ENCODE measurements at regions not wholly inside any gene's neighbourhood (a gene's known extent, or its start where the extent isn't known, plus 50 kb on each side); places are given as distances from the start of the nearest gene placed in this dataset.

DNA sequence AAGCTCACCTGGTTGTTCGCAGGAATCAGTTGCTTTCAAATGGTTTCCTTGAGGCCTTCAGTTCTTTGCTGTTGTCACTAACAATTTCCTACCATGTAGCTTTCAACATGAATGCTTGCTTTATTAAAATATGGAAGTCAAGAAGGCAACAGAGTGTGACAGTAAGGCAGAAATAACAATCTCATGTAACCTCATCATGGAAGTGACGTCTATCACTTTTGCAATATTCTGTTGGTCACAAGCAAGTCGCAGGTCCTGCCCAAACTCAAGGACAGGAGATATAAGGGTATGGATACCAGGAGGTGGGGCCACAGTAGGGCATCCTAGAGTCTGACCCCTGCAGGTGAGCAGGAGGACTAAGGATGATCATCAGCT, 296.8 kb upstream of the ZP4 start:
- Histone ChIP-seq H3K27me3 (ENCODE audit: insufficient read depth, low read depth) (no peaks in the 10 kb centered on the region), H4K20me1 (ENCODE audit: insufficient read depth) (no peaks in the 10 kb centered on the region), H3F3A (ENCODE audit: insufficient read depth, low read depth) (no peaks in the 10 kb centered on the region), H3K9me3 (ENCODE audit: insufficient read depth, low read depth) (no peaks in the 10 kb centered on the region), H3K4me3 (no peak overlapping the region), H3K79me2 (ENCODE audit: low read depth) (no peaks in the 10 kb centered on the region), H3K36me3 (ENCODE audit: low read depth) (no peaks in the 10 kb centered on the region), H3K27ac (no peak overlapping the region), H3K9me2 (ENCODE audit: insufficient read depth) (no peaks in the 10 kb centered on the region), H3K4me1 (replicated peaks; ENCODE audit: insufficient read depth) (no peaks in the 10 kb centered on the region), H2AFZ (no peak overlapping the region), H3K4me2 (no peak overlapping the region)
- no peak for DNase-seq
- ChIA-PET POLR2A (ENCODE audit: unreplicated experiment) (no interaction called here), CTCF (no interaction called here)
- intact Hi-C loops (cut with micrococcal nuclease; ENCODE audit: unreplicated experiment): no loop called here
- TF ChIP-seq EZH2 (IDR thresholded peaks at IDR 0.05; ENCODE audit: low read depth): no peak
- TF ChIP-seq, protein P1, sequence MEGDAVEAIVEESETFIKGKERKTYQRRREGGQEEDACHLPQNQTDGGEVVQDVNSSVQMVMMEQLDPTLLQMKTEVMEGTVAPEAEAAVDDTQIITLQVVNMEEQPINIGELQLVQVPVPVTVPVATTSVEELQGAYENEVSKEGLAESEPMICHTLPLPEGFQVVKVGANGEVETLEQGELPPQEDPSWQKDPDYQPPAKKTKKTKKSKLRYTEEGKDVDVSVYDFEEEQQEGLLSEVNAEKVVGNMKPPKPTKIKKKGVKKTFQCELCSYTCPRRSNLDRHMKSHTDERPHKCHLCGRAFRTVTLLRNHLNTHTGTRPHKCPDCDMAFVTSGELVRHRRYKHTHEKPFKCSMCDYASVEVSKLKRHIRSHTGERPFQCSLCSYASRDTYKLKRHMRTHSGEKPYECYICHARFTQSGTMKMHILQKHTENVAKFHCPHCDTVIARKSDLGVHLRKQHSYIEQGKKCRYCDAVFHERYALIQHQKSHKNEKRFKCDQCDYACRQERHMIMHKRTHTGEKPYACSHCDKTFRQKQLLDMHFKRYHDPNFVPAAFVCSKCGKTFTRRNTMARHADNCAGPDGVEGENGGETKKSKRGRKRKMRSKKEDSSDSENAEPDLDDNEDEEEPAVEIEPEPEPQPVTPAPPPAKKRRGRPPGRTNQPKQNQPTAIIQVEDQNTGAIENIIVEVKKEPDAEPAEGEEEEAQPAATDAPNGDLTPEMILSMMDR (conservative IDR thresholded peaks at IDR 0.05): no peak
- BruUV-seq (replicated peaks): no TSS peak

DNA sequence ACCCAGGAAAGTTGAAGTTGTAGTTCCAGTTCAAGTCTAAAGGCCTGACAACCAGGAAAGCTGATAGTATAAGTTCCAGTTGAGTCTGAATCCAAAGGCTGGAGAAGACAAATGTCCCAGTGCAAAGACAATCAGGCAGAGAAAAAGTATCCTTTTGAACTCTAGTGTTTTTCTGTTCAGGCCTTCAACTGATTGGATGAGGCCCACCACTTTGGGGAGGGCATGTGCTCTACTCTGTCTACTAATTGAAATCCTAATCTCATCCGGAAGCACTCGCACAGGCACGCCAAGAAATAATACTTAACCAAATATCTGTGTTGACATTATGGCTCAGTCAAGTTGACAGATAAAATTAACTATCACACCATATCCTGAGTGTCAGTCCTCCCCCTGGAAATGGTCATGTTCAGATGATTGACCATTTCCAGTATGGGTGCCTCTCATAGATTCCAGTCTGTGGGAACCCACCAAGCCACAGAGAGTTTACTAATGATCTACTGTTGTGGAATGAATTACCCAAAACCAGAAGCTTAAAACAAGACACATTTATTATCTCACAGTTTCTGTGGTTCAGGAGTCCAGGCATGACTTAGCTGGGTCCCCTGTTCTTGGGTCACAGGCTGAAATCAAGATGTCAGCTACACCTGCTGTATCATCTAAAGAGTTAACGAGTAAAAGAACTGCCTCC, 296.3 kb upstream of the ZP4 start:
- CTCF ChIA-PET: no interaction called here
- TF ChIP-seq, protein P1 (conservative IDR thresholded peaks at IDR 0.05): no peak
- TF ChIP-seq EZH2 (IDR thresholded peaks at IDR 0.05; ENCODE audit: low read depth): no peak
- H3K9me2 ChIP-seq (ENCODE audit: insufficient read depth): no peaks in the 10 kb centered on the region

DNA sequence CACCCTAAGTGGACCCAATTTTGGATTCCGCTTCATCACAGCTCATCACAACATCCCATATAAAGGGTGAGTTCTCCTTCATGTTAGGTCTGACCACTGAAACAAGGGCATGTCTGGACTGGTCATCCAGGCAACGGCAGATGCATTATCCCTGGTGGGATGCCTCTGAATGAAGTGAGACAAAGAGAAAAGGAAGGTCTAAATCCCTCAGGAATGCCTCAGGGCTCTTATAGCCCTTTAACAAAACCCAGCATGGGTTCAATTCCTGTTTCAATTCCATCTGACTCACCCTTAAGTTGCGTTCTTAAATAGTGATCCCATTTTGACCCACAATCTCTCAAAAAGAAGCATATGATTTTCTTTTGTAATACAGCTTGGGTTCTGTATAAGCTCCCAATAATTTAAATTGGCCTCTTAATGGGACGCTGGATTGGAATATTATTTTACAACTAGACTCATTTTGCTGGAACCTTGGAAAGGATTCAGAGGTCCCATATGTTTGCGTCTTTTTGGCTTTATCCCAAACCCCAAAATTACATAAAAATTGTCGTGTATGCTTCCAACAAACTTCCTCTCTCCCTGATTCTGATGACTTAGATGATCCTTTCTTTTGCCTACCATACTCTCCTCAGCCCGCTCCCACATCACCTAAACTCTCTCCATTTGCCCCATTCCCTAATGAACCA, 287.4 kb upstream of the ZP4 start:
- ChIA-PET POLR2A (ENCODE audit: unreplicated experiment) (no interaction called here), CTCF (no interaction called here)
- Histone ChIP-seq H3K9me2 (ENCODE audit: insufficient read depth) (no peaks in the 10 kb centered on the region), H3K79me2 (ENCODE audit: low read depth) (no peaks in the 10 kb centered on the region), H3K36me3 (ENCODE audit: low read depth) (no peaks in the 10 kb centered on the region), H3F3A (ENCODE audit: insufficient read depth, low read depth) (no peaks in the 10 kb centered on the region), H3K4me1 (replicated peaks; ENCODE audit: insufficient read depth) (no peaks in the 10 kb centered on the region), H3K4me2 (no peak overlapping the region), H2AFZ (no peak overlapping the region), H3K4me3 (no peak overlapping the region), H3K27me3 (ENCODE audit: insufficient read depth, low read depth) (no peaks in the 10 kb centered on the region), H4K20me1 (ENCODE audit: insufficient read depth) (no peaks in the 10 kb centered on the region), H3K9me3 (ENCODE audit: insufficient read depth, low read depth) (no peaks in the 10 kb centered on the region), H3K27ac (no peak overlapping the region)
- intact Hi-C loops (cut with micrococcal nuclease; ENCODE audit: unreplicated experiment): no loop called here
- no peak for DNase-seq
- no TSS peak for BruUV-seq (replicated peaks)
- TF ChIP-seq, protein P1 (conservative IDR thresholded peaks at IDR 0.05): no peak
- TF ChIP-seq EZH2 (IDR thresholded peaks at IDR 0.05; ENCODE audit: low read depth): no peak

More for the DNA sequence above, 296.3 kb upstream of the ZP4 start:
- Histone ChIP-seq H3K27ac (no peak overlapping the region), H2AFZ (no peak overlapping the region), H3K4me3 (no peak overlapping the region), H3K4me1 (replicated peaks; ENCODE audit: insufficient read depth) (no peaks in the 10 kb centered on the region), H3K9me3 (ENCODE audit: insufficient read depth, low read depth) (no peaks in the 10 kb centered on the region), H3K79me2 (ENCODE audit: low read depth) (no peaks in the 10 kb centered on the region), H4K20me1 (ENCODE audit: insufficient read depth) (no peaks in the 10 kb centered on the region), H3K36me3 (ENCODE audit: low read depth) (no peaks in the 10 kb centered on the region), H3F3A (ENCODE audit: insufficient read depth, low read depth) (no peaks in the 10 kb centered on the region), H3K4me2 (no peak overlapping the region), H3K27me3 (ENCODE audit: insufficient read depth, low read depth) (no peaks in the 10 kb centered on the region)
- no peak for DNase-seq
- POLR2A ChIA-PET (ENCODE audit: unreplicated experiment): no interaction called here
- BruUV-seq (replicated peaks): no TSS peak
- intact Hi-C loops (cut with micrococcal nuclease; ENCODE audit: unreplicated experiment): no loop called here
